K562 (cell line): ENCODE measurements at regions not wholly inside any gene's neighbourhood (a gene's known extent, or its start where the extent isn't known, plus 50 kb on each side); places are given as distances from the start of the nearest gene placed in this dataset.

Experiments used
- ATAC-seq: fragments of 200-7000 bp; cut with Tn5 transposase; 3 replicates; pipeline ENCODE4 v1.9.1; 2020; ENCODE audit warnings: moderate library complexity
- BruUV-seq: library from RNA; stranded (reverse); fragments of 400-500 nt; replicated peaks from 2 replicates; lab custom pipeline; 2021; lab: Mats Ljungman, UMichigan
- CTCF ChIA-PET: fragments of 300-600 bp; formaldehyde crosslinking; extraction: SDS; loops from one replicate; lab custom pipeline; 2021; ENCODE audit warnings: low intra/inter-chr PET ratio; lab: Yijun Ruan, JAX
- POLR2A ChIA-PET: fragments of 300-600, 350-650 bp; sonication (Branson Sonifier 250); formaldehyde crosslinking; extraction: SDS; loops from one replicate; lab custom pipeline; 2021; ENCODE audit warnings: antibody characterized with exemption, inconsistent platforms; lab: Yijun Ruan, JAX
- DNase-seq, 4 experiments: peaks; one replicate each; pipeline versions ENCODE4 v3.0.0 to v3.0.0-alpha.2; 2011 to 2018; ENCODE audit warnings: low spot score in 3 of 4, mixed read lengths in 3 of 4; ENCODE audit errors: extremely low read depth in 1 of 4
- FAIRE-seq: peaks from 2 replicates; lab custom pipeline; 2011; peaks lifted over from hg19 to GRCh38; lab: Jason Lieb, UNC
- H2AFZ ChIP-seq: 2 replicates; pipeline ENCODE4 v1.6.0; 2011; ENCODE audit warnings: low read depth, low read length, control low read depth, inconsistent platforms
- H3K27ac ChIP-seq: fragments of 200-600 bp; 3 replicates; pipeline ENCODE4 v1.8.0; 2011; ENCODE audit warnings: low read depth, mild to moderate bottlenecking, control low read depth, inconsistent platforms, low read length, moderate library complexity, mixed read lengths; ENCODE audit errors: extremely low read depth
- H3K27me3 ChIP-seq, 2 experiments: fragments of 300-600 bp in 1 of 2; 2 replicates in 1 of 2; 3 replicates in 1 of 2; pipeline versions ENCODE4 v1.6.0 to v1.8.0; 2011; ENCODE audit warnings: inconsistent platforms in 2 of 2, low read length in 2 of 2, mild to moderate bottlenecking in 1 of 2, mixed read lengths in 1 of 2, moderate library complexity in 1 of 2; ENCODE audit not compliant: control insufficient read depth in 2 of 2, insufficient read depth in 2 of 2
- H3K36me3 ChIP-seq: fragments of 300-600 bp; 3 replicates; pipeline ENCODE4 v1.8.0; 2011; ENCODE audit warnings: mild to moderate bottlenecking, low read length, inconsistent platforms; ENCODE audit not compliant: control insufficient read depth, insufficient read depth
- H3K4me1 ChIP-seq, 2 experiments: fragments of 200-600 bp in 1 of 2; replicated peaks in 1 of 2; 2 replicates in 1 of 2; 3 replicates in 1 of 2; pipeline versions ENCODE4 v1.5.1 to v1.8.0; 2011; ENCODE audit warnings: inconsistent platforms in 2 of 2, low read length in 2 of 2, mild to moderate bottlenecking in 1 of 2, mixed read lengths in 1 of 2, moderate library complexity in 1 of 2; ENCODE audit not compliant: control insufficient read depth in 2 of 2, insufficient read depth in 2 of 2
- H3K4me2 ChIP-seq: 2 replicates; pipeline ENCODE4 v1.6.1; 2011; ENCODE audit warnings: low read length, control low read depth, inconsistent platforms, mixed read lengths; ENCODE audit not compliant: insufficient read depth
- H3K4me3 ChIP-seq: fragments of 200-600 bp; sonication (generic), shearing (Covaris generic); 2 replicates; pipeline ENCODE4 v1.5.1; 2016; ENCODE audit warnings: control low read depth, inconsistent platforms
- H3K79me2 ChIP-seq: fragments of 200-600 bp; 3 replicates; pipeline ENCODE4 v1.8.0; 2011; ENCODE audit warnings: low read length, inconsistent platforms; ENCODE audit not compliant: control insufficient read depth, insufficient read depth
- H3K9ac ChIP-seq, 2 experiments: 2 replicates each; pipeline versions ENCODE4 v1.6.0 to v1.6.1; 2011; ENCODE audit warnings: low read depth in 2 of 2, low read length in 2 of 2, control low read depth in 1 of 2, inconsistent platforms in 1 of 2, mild to moderate bottlenecking in 1 of 2, mixed read lengths in 1 of 2; ENCODE audit not compliant: insufficient read depth in 1 of 2
- H3K9me1 ChIP-seq: one replicate; pipeline ENCODE4 v1.6.0; 2011; ENCODE audit warnings: inconsistent platforms, mild to moderate bottlenecking, low read length, moderate library complexity; ENCODE audit not compliant: control insufficient read depth, insufficient read depth
- H3K9me3 ChIP-seq: replicated peaks from 2 replicates; pipeline ENCODE4 v1.5.1; 2011; ENCODE audit warnings: low read depth, low read length, inconsistent platforms; ENCODE audit not compliant: control insufficient read depth, insufficient read depth
- H4K20me1 ChIP-seq: replicated peaks from 2 replicates; pipeline ENCODE4 v1.6.1; 2011; ENCODE audit warnings: low read length, inconsistent platforms, mixed read lengths; ENCODE audit not compliant: control insufficient read depth, insufficient read depth
- EGR1 ChIP-seq: fragments of 450-650 bp; conservative IDR thresholded peaks from 2 replicates; pipeline ENCODE4 v1.6.1; 2017; ENCODE audit warnings: mild to moderate bottlenecking
- KDM1A ChIP-seq, 2 experiments: fragments of 450-650 bp; IDR thresholded peaks; 2 replicates each; pipeline ENCODE4 v1.6.1; 2016; ENCODE audit warnings: mild to moderate bottlenecking in 2 of 2
- MTA2 ChIP-seq: fragments of 450-650 bp; IDR thresholded peaks from 2 replicates; pipeline ENCODE4 v1.6.1; 2016; ENCODE audit warnings: low read depth
- NFYB ChIP-seq: IDR thresholded peaks from 2 replicates; pipeline ENCODE4 v1.6.1; 2011; ENCODE audit warnings: mild to moderate bottlenecking, moderate library complexity; ENCODE audit not compliant: insufficient read length; ENCODE audit errors: extremely low read depth
- RCOR1 ChIP-seq, 2 experiments: IDR thresholded peaks; 2 replicates each; pipeline ENCODE4 v1.6.1; 2012; ENCODE audit warnings: low read depth in 2 of 2, low read length in 2 of 2, borderline replicate concordance in 1 of 2, improper control_type of control experiment in 1 of 2
- ZEB2 ChIP-seq: fragments of 450-650 bp; IDR thresholded peaks from 2 replicates; pipeline ENCODE4 v1.6.1; 2016
- WGBS: fragments of 100-300 bp; shearing (Covaris generic); methylation state at CpG from one replicate; pipeline ENCODE4 v1.1.6; 2016; ENCODE audit warnings: low coverage, mixed read lengths; ENCODE audit not compliant: insufficient coverage; ENCODE audit errors: missing lambda C conversion rate; 5-methylcytosine and 5-hydroxymethylcytosine counted together
- in situ Hi-C: fragments of 300-500 bp; cut with MboI; formaldehyde crosslinking; loops from 4 replicates; pipeline ENCODE4 v1.15.0; 2018; ENCODE audit warnings: inconsistent platforms, mixed read lengths
- intact Hi-C: fragments of 100-400 bp; cut with micrococcal nuclease; formaldehyde crosslinking; loops from 2 replicates; pipeline ENCODE4 v1.14.2; 2022
- TF ChIP-seq, protein P1 (sequence below): sonication (generic); formaldehyde crosslinking; IDR thresholded peaks from 2 replicates; pipeline ENCODE4 v1.5.0; 2020; ENCODE audit warnings: missing genetic modification reagents

DNA sequence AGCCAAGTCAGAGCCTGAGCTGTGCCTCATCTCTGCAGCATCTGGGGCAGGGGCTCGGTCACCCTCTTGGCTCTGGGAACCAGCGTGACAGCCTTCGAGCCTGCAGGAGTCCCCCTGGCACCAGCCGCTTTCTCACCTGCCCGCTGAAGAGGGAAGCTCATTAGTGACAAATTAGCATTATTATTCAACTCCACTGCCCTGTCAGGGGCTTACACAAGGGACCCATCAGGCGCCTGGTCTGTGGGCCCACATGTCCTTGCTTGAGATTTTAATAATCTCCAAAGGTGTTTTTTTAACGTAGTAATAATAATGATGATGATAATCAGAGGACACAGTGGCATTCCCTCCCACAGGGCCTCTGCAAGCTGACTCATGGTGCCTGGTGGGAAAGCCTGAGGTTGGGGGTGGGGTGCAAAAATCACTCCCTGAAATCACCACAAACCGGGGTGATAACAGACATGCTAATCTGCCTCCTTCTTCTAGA lies 98.1 kb upstream of the IGSF21 start:
- no peak overlapping the region for H3K9ac ChIP-seq
- H3K27ac ChIP-seq: no peak overlapping the region
- H3K4me2 ChIP-seq: no peak overlapping the region
- ATAC-seq (no peak), FAIRE-seq (no peak), DNase-seq (no peak)
- in situ Hi-C loops: no loop called here
- BruUV-seq: no TSS peak
- intact Hi-C loops: no loop called here
- WGBS: 0% methylated on average over 8 of the region's 8 CpGs
- H4K20me1 ChIP-seq: no peaks in the 10 kb centered on the region; the same call in 1 of the 2 replicates
- H3K9me3 ChIP-seq: no peaks in the 10 kb centered on the region
- CTCF ChIA-PET: no interaction called here
- H3K9me1 ChIP-seq: peaks cover 3% of the 10 kb centered on the region
- POLR2A ChIA-PET: no interaction called here
- H3K27me3 ChIP-seq: peaks cover 0 to 8% of the 10 kb centered on the region in 2 experiments; a peak in 1 of 5 replicates
- no peaks in the 10 kb centered on the region for H3K4me1 ChIP-seq
- H3K79me2 ChIP-seq: no peaks in the 10 kb centered on the region
- TF ChIP-seq RCOR1 (IDR thresholded peaks at IDR 0.05; ENCODE audit: borderline replicate concordance in 1 of 2, low read depth in 2 of 2, low read length in 2 of 2) (0 out of 4 replicates have a peak, but pooled peaks of 1 of the 2 experiments have one; percentile 11), EGR1 (no peak), KDM1A (IDR thresholded peaks at IDR 0.05) (peak; percentile 18 to 32; a peak in 1 of 4 replicates)
- H3K4me3 ChIP-seq: no peak overlapping the region
- no peak overlapping the region for H2AFZ ChIP-seq
- H3K36me3 ChIP-seq: no peaks in the 10 kb centered on the region

DNA sequence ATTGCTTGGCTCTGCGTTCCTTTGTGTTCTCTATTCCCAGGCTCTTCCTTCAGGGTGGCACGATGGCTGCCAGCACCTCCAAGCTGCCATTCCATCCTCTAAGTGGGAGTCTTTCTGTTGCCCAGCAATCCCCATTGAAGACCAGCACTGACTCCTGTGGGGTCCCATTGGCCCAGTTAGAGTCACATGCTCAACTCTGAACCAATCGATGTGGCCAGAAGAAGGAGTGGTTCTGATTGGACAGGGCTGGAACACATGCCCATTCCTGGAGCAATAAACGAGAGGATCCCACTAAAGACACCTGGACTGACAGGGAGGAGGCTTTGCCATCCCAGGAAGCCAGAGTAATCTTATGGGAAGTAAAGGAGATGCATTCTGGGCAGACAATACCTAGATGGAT lies 97.2 kb upstream of the IGSF21 start:
- Histone ChIP-seq H3K79me2 (no peaks in the 10 kb centered on the region), H4K20me1 (no peaks in the 10 kb centered on the region; the same call in 1 of the 2 replicates), H2AFZ (no peak overlapping the region), H3K4me3 (no peak overlapping the region), H3K9me1 (peaks cover 3% of the 10 kb centered on the region), H3K9me3 (no peaks in the 10 kb centered on the region), H3K27me3 (peaks cover 0 to 8% of the 10 kb centered on the region in 2 experiments; a peak in 1 of 5 replicates), H3K27ac (no peak overlapping the region), H3K36me3 (no peaks in the 10 kb centered on the region), H3K4me1 (no peaks in the 10 kb centered on the region), H3K4me2 (no peak overlapping the region), H3K9ac (no peak overlapping the region)
- intact Hi-C loops: no loop called here
- TF ChIP-seq, protein P1, sequence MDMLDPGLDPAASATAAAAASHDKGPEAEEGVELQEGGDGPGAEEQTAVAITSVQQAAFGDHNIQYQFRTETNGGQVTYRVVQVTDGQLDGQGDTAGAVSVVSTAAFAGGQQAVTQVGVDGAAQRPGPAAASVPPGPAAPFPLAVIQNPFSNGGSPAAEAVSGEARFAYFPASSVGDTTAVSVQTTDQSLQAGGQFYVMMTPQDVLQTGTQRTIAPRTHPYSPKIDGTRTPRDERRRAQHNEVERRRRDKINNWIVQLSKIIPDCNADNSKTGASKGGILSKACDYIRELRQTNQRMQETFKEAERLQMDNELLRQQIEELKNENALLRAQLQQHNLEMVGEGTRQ (CRISPR knock-in tag): peak; percentile 49
- TF ChIP-seq NFYB (peak; percentile 56), ZEB2 (no peak), MTA2 (no peak)
- 0% methylated on average over 4 of the region's 4 CpGs for WGBS
- peak in 3 of 4 experiments; percentile 28 to 51 (median 45) for DNase-seq
- FAIRE-seq: no peak
- ChIA-PET CTCF (no interaction called here), POLR2A (no interaction called here)
- in situ Hi-C loops: no loop called here
- no peak for ATAC-seq
- no TSS peak for BruUV-seq
